ENCODE measurements at regions not wholly inside any gene's neighbourhood (a gene's known extent, or its start where the extent isn't known, plus 50 kb on each side); places are given as distances from the start of the nearest gene placed in this dataset.

GRCh38 chr7:41568135-41568534 lies 134.8 kb downstream of the INHBA start:
- CTCF ChIA-PET = no interaction called here
- Histone ChIP-seq H3K4me1 (ENCODE audit: control insufficient read depth, insufficient read depth, low read length) (no peaks in the 10 kb centered on the region), H3K27me3 (replicated peaks in 1 of 2; ENCODE audit: control insufficient read depth in 2 of 2, insufficient read depth in 2 of 2, low read length in 1 of 2) (no peaks in the 10 kb centered on the region), H4K20me1 (ENCODE audit: control insufficient read depth, insufficient read depth) (no peaks in the 10 kb centered on the region), H3K4me3 (no peak overlapping the region), H2AFZ (ENCODE audit: control insufficient read depth, low read depth, low read length) (no peak overlapping the region), H3K27ac (ENCODE audit: control insufficient read depth, insufficient read depth) (no peak overlapping the region), H3K4me2 (ENCODE audit: control insufficient read depth, insufficient read depth) (no peak overlapping the region), H3K36me3 (ENCODE audit: control insufficient read depth in 2 of 2, insufficient read depth in 2 of 2, low read length in 1 of 2) (no peaks in the 10 kb centered on the region), H3K79me2 (ENCODE audit: control insufficient read depth, insufficient read depth, low read length) (no peaks in the 10 kb centered on the region), H3K9ac (ENCODE audit: control insufficient read depth, insufficient read depth, low read length) (no peak overlapping the region), H3K9me3 (replicated peaks; ENCODE audit: control insufficient read depth, insufficient read depth, low read length) (no peaks in the 10 kb centered on the region)
- in situ Hi-C loops (cut with MboI) (no loop called here), intact Hi-C loops (cut with micrococcal nuclease; ENCODE audit: unreplicated experiment) (no loop called here)
- FAIRE-seq = no peak
- DNase-seq (ENCODE audit: low read depth, low spot score) = no peak
- SMC1A ChIA-PET (ENCODE audit: uncharacterized antibody, unreplicated experiment) = no interaction called here
- RAD21 ChIA-PET (ENCODE audit: unreplicated experiment) = no interaction called here
- ATAC-seq = peak; percentile 68
- POLR2A ChIA-PET = no interaction called here
- 0% methylated on average over 1 of the region's 1 CpG for WGBS (ENCODE audit: insufficient coverage, insufficient replicate concordance, low lambda C conversion rate, missing lambda C conversion rate)
- TF ChIP-seq CUX1 (IDR thresholded peaks at IDR 0.05; ENCODE audit: insufficient replicate concordance, low read depth, low read length) (no peak), MEF2A (IDR thresholded peaks at IDR 0.05; ENCODE audit: insufficient read depth, low read depth, low read length) (no peak), IRF3 (IDR thresholded peaks at IDR 0.05) (no peak), IKZF2 (IDR thresholded peaks at IDR 0.05) (no peak), NBN (IDR thresholded peaks at IDR 0.05) (no peak), CREB1 (IDR thresholded peaks at IDR 0.05; ENCODE audit: low read depth) (no peak), POLR2A (IDR thresholded peaks at IDR 0.05; ENCODE audit: low read depth, low read length) (no peak), FOXM1 (IDR thresholded peaks at IDR 0.05; ENCODE audit: low read depth, low read length) (no peak), ETV6 (conservative IDR thresholded peaks at IDR 0.05 in 1 of 2, IDR thresholded peaks at IDR 0.05 in 1 of 2; ENCODE audit: borderline replicate concordance in 1 of 2, low read depth in 1 of 2) (no peak), CHD4 (IDR thresholded peaks at IDR 0.05) (no peak), GABPA (IDR thresholded peaks at IDR 0.05; ENCODE audit: low read depth) (no peak), HSF1 (IDR thresholded peaks at IDR 0.05; ENCODE audit: low read depth, low read length) (no peak), STAT1 (conservative IDR thresholded peaks at IDR 0.05) (no peak), RBBP5 (conservative IDR thresholded peaks at IDR 0.05) (no peak), PAX5 (IDR thresholded peaks at IDR 0.05; ENCODE audit: borderline replicate concordance, low read depth, low read length) (no peak), TARDBP (IDR thresholded peaks at IDR 0.05; ENCODE audit: borderline replicate concordance) (no peak), HDGF (IDR thresholded peaks at IDR 0.05) (no peak)
- BruUV-seq (replicated peaks) = no TSS peak

Measured in GM12878 (cell line).